GM18867 (cell line): ENCODE measurements at regions not wholly inside any gene's neighbourhood (a gene's known extent, or its start where the extent isn't known, plus 50 kb on each side); places are given as distances from the start of the nearest gene placed in this dataset.

Experiments used
- ATAC-seq: cut with Tn5 transposase; IDR thresholded peaks from one replicate; pipeline ENCODE4 v1.9.1; 2021; ENCODE audit warnings: mild to moderate bottlenecking, moderate library complexity; ENCODE audit not compliant: unreplicated experiment

DNA sequence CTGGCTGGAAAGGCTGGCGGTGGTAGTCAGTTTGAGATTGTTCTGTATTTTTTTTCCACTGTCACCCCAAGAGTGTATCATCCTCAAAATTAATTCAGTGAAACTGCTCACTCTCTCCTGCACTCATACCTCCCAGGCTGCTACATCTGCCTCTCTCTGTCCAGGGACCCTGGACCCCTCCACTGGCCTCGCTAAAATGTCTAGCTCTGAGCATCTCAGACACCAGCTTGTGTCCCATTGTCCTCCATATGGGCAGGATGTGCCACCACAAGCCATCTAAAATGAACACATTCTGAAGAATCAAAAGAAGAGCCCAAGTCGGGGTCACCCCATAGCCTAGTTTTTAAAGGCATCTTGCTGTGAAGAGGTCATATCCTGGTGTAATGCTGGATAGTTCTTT, 345.5 kb upstream of the TSHZ3 start:
- no peak for ATAC-seq

GRCh38 chr19:31699421-31699820, 350.2 kb upstream of the TSHZ3 start:
- ATAC-seq, result no peak

DNA sequence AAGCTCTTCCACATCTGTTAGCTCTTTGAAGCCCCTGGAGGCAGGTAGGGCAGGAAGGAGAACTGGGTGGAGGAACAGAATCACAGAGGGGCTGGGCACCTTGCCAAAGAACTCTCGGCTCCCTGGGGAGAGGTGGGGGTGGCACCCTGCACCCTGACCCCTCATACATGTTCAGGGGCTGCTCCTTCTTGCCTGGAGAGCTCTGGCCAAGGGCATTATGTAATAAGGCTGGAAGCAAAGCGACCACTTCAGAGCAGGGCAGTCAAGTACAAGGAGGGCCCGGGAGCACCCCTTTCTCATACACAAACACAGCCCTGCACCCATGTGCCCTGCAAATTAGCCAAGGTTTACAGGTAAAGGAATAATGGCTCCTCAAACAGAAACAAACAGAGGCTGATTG, 351.9 kb upstream of the TSHZ3 start:
- ATAC-seq, result no peak

DNA sequence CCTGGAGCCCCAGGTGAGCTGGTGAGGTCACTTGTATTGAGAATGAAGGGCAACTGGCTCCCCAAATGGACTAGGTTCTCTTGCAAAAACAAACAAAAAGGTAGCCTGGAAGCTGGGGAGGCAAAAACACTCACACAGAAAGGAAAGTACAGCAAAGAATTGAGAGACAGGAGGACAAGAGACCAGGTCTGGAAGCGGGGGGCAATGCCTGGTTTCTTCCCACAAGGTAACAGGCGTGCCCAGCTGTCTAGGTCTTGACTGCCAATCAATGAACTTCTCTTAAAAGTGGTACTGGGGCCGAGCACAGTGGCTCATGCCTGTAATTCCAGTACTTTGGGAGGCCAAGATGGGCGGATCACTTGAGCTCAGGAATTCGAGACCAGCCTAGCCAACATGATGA, 356.4 kb upstream of the TSHZ3 start:
- no peak for ATAC-seq

GRCh38 chr19:31706131-31706530, 356.9 kb upstream of the TSHZ3 start:
- ATAC-seq, result no peak

DNA sequence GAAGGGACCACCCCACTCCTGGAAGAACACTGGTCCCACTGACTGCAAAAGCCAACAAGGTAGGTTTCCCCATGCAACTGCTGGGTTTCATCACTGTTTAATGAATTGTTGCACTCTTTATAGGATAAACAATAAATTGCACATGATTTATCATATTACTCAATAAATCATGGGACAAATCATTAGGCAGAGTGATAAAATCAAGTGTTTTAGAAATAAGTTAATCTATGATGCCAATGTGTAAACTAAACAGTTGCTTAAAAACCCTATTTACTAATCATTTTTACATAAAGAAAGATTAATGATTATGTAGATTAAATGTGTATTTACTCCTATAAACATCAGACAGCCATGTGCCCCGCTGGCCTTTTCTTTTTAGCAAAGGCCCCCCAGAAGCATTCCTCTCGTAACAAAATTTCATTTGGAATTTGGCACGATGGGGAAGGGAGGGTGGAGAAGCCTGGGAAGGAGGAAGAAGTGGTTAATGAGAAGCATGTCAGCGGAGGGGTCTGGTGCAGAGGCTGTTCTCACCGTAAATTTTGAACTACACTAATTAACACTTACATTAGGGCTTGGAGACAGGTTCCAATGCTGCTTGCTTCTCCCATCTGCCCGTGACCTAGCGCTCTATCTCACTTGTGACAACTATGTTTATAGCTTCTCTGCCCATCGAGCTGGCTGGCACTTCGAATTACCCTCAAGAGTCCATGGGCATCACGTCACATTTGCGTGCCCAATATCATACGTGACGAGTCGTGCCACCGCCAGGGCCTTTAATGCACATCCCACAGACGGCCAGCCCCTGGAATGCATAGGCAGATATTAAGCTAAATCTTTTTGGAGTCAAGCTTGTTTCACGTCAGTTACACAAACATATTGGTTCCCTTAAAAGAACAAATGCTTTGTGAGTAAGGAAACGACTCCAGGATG, 357.7 kb upstream of the TSHZ3 start:
- no peak for ATAC-seq

DNA sequence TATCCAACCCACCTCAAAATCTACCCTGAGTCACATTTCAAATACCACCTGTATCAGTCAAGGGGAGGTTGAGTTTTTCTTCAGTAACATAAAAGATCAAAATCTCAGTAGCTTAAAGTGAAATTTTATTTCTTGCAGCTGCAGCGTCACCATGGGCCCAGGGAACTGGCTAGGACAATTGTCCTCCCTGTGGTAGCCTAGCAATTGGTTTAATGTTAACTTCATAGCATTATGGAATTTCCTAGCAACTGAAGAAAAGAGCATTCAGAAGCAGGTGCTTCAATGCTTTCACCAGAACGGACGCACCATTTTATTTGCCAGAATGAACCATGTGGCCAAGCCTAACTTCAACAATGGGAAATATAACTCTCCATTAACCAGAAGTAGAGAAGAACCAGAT, 359.3 kb upstream of the TSHZ3 start:
- no peak for ATAC-seq

DNA sequence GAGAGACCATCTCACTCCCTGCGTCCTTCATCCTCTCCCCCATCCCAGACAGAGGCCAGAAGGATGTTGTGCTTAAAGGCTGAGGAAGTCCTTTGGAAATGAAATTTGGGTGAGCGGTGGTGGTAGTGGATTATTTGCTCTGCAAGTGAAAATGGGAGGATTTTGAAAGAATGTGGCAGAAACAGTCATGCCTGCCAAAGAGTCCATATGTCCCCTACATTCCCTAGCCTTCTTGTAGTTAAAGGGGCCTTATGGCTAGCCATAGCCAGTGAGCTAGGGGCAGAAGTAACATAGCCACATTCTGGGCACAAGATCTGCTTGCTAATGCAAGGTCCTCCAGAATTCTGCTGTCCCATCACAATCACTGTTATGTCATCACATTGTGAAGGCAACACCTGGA, 360.2 kb upstream of the TSHZ3 start:
- ATAC-seq, result no peak

DNA sequence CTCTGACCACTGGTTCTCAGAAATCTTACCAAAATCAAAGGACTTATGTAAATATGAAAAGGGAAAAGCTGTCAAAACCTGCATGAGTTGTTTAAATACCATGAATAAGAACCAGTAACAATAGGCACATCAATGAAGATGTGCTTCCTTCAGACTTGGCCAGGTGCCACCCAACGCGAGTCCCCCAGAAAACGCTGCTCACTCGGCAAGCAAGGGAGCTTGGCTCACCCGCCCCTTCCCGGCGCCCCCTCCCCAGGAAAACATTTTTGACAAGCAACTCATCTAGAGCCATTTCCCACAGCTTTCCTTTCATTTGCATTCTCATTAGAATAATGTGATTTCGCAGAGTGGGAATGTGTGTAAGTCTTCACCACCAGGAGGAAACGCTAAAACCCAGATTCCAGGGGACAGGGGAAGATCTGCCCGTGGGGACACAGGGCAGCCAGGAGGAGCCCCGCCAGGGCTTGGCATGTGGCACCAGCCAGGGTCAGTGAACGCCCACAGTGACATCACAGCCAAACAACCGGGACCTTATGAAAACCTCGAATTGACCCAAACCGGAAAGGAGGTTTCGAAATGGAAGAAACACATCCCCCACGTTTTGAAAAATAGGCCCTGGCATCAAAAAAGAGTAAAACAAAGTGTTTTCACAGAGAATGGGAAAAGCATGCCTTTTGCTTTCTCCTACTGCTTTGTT, 366.2 kb upstream of the TSHZ3 start:
- no peak for ATAC-seq

GRCh38 chr19:31716826-31717225, 367.6 kb upstream of the TSHZ3 start:
- no peak for ATAC-seq

DNA sequence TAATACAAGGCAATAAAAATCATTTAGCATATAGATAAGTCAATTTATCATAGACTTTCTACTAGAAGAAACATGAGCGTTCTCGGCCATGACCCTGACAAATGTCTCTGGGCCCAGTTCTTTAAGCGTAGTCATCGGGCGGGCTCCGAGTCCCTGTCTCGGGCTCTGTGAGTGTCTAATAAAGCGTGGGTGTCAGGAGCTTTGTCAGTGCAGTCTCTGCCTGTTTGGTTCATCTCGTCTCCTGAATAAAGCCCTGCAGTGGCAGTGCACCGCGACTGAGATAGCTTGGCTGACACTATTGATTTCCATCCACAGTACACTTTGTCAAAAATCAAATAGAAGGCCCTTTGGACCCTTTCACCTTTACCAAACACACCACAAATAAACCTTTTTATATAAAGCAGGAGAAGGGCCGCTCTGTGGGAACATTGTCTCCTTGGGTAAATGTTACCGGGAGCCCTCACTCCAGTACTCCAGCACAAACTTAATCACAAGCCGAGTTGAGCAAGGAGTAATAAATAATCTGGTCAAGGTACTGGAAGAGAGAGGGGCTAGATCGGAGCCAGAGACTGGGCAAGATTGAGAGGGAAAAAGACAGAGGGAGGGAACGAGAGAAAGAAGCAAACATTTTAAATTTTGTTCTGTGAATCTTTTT, 368.2 kb upstream of the TSHZ3 start:
- ATAC-seq, result no peak

- no peak for ATAC-seq
These were observed 368.8 kb upstream of the TSHZ3 start for GRCh38 chr19:31718032-31718431.

DNA sequence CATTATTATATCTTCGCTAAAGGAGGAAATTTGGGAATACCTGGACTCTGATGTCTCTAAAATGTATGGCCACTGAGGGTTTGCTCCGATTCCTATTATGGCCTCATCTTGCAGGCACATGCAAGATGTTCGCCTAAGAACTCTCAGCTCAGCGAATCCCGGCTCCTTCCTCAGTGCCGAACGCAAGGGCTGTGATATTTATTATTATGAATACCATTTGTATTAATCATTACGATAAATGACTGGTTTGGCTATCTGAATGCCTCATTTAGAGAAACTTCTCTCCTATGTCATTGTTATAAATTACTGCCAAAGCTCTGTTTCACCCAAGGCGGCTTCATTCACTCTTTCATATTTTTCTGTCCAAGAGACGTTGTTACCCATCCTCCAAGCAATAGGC, 369.7 kb upstream of the TSHZ3 start:
- ATAC-seq, result no peak

- no peak for ATAC-seq
These were observed 373.9 kb upstream of the TSHZ3 start for GRCh38 chr19:31723101-31723500.

GRCh38 chr19:31725051-31725450, 375.8 kb upstream of the TSHZ3 start:
- ATAC-seq, result no peak

DNA sequence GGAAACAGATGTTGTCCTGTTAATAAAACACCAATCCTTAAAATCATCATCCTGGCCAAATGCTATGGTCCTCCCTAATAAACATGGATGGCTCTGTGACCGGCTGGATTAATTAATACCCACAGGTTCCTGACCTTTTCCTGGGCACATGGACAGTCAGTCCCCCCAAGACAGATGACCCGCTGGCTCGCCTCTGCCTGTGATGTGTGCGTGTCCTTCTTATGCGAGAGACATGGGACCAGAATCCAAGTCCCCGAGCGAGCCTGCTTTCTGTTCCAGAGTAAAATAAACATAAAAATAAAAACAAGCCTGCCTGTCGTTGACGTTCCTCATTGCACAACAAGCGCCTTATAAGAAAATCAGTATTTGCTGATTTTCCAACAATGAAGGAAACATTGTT, 378.3 kb upstream of the TSHZ3 start:
- ATAC-seq, result no peak

DNA sequence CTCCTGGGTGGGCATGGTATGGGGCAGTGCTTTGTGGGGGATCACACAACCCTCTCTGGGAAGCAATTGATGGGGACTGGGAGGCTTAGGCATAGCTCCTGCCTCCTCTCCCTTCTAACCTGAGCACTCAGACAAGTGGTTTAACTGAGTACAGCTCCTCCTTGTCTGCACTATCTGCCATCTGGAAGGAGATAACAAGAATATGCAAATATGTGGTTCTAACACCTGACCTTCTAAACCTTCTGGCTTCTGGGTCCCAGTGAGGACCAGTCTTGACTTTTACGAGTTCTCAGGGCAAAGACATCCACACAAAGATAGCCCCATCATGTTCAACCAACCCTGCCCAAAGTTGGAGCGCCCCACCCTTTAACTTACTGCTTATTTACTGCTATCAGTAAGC, 381.0 kb upstream of the TSHZ3 start:
- no peak for ATAC-seq

DNA sequence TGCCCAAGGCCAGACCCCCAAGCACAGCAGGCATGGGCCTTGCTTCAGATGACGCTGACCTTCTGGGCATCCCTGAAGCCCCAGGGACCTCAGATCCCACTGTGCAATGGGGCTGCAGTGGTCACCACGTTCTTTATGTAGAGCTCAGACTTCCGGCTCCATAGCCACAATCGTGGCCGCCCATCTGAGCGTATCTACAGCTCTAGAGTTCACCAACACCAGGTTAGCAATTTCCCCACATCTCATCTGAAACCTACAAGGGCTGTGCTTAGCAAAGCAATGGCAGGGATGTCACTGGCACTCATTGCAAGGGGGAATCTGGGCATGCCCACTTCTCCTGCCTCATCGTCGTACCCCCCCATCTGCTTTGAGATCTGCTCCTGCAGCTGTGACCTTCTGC, 384.4 kb upstream of the TSHZ3 start:
- ATAC-seq, result no peak

DNA sequence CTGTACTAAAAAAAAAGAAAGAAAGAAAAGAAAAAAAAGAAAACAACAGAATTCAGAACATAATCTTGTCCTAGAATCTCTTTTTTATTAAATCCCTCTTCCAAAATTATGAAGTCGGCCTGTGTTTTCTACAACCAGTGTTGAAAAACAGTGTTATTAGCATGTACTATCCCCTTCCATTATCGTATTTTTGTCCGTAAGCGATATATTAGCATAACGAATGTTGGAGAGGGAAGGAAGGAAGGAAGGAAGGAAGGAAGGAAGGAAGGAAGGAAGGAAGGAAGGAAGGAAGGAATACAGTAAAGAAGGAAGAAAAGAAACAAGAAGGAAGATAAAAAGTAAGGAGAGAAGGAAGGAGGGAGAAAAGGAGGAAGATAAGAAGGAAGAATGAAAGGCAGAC, 393.0 kb upstream of the TSHZ3 start:
- ATAC-seq, result no peak

DNA sequence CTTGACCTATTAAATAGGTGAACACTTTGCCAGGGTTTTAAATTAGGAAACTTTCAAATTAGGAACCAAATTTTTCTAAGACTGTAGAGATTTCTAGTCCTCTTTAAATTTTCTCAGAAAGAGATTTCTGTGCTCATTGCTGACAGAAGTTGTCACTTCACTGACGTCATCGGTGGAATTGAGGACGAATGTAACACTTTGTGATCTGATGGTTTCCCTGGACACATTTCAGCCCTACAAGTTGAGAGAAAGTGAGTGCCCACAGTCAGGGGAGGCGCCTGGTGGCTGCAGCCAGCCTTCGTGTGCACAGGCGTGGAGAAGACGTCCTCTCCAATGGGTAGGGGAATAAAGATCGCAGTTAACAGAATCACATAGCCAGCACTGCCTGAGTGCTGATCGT, 396.5 kb upstream of the TSHZ3 start:
- no peak for ATAC-seq

DNA sequence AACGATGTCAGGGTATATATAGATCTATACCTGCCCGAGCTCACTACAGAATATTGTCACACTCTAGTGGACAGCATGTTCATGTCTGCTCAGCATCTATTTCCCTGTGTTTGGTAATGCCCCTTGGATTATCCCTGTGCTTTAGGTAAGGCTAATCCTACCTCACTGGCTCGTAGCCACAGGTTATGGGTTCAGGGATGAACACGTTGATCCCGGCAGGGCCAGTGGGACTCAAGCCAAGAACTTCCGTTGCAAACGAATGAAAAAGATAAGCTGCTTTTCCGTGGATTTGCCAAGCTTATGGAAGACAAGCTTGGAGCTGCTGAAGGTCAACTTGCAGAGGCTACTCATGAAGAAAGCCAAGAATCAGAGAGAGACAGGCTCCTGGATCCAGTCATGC, 400.0 kb upstream of the TSHZ3 start:
- ATAC-seq, result no peak

- no peak for ATAC-seq
These were observed 410.1 kb upstream of the TSHZ3 start for GRCh38 chr19:31759359-31759758.
